ENCODE measurements at regions not wholly inside any gene's neighbourhood (a gene's known extent, or its start where the extent isn't known, plus 50 kb on each side); places are given as distances from the start of the nearest gene placed in this dataset.

GRCh38 chr20:52904837-52905236 lies 67.3 kb upstream of the TSHZ2 start:
- TF ChIP-seq CTCF (IDR thresholded peaks at IDR 0.05) (no peak), EZH2 (IDR thresholded peaks at IDR 0.05) (no peak)
